EH (cell line): ENCODE measurements at regions not wholly inside any gene's neighbourhood (a gene's known extent, or its start where the extent isn't known, plus 50 kb on each side); places are given as distances from the start of the nearest gene placed in this dataset.
"Not testable (repeated sequence)": the region's sequence is repeated elsewhere in the genome, so short reads cannot be mapped to it uniquely, and the experiment has no call there.

ENCODE experiments used
- DNase-seq: peaks from one replicate; pipeline ENCODE4 v3.0.0-alpha.2; 2015; ENCODE audit warnings: low read depth

GRCh38 chr6:16039892-16040627 lies 88.8 kb upstream of the MYLIP start:
- DNase-seq: not testable (repeated sequence)

GRCh38 chr6:16038938-16039337 lies 89.9 kb upstream of the MYLIP start:
- DNase-seq: no peak

- no peak for DNase-seq
Measured at GRCh38 chr6:16035488-16036080, 93.3 kb upstream of the MYLIP start.

GRCh38 chr6:16033214-16033613 lies 95.7 kb upstream of the MYLIP start:
- no peak for DNase-seq

- no peak for DNase-seq
Measured at GRCh38 chr6:16031278-16031981, 97.5 kb upstream of the MYLIP start.

GRCh38 chr6:16028966-16029365 lies 99.9 kb upstream of the MYLIP start:
- no peak for DNase-seq

- no peak for DNase-seq
Measured at GRCh38 chr6:16020259-16020658, 108.6 kb upstream of the MYLIP start.

- DNase-seq: no peak
Measured at GRCh38 chr6:16019462-16019861, 109.4 kb upstream of the MYLIP start.

GRCh38 chr6:16018626-16019025 lies 110.3 kb upstream of the MYLIP start:
- no peak for DNase-seq

- not testable (repeated sequence) for DNase-seq
Measured at GRCh38 chr6:16014325-16014724, 114.6 kb upstream of the MYLIP start.

GRCh38 chr6:16007146-16007545 lies 121.7 kb upstream of the MYLIP start:
- DNase-seq: no peak

- no peak for DNase-seq
Measured at GRCh38 chr6:16006681-16007080, 122.2 kb upstream of the MYLIP start.

- no peak for DNase-seq
Measured at GRCh38 chr6:16004934-16005679, 123.8 kb upstream of the MYLIP start.

- DNase-seq: no peak
Measured at GRCh38 chr6:16003197-16003491, 125.7 kb upstream of the MYLIP start.

- no peak for DNase-seq
Measured at GRCh38 chr6:16002332-16003196, 126.3 kb upstream of the MYLIP start.

- DNase-seq: no peak
Measured at GRCh38 chr6:16001158-16001557, 127.7 kb upstream of the MYLIP start.

GRCh38 chr6:15999201-15999600 lies 129.7 kb upstream of the MYLIP start:
- no peak for DNase-seq

GRCh38 chr6:15997586-15998388 lies 131.1 kb upstream of the MYLIP start:
- no peak for DNase-seq

GRCh38 chr6:15996030-15996429 lies 132.9 kb upstream of the MYLIP start:
- DNase-seq: peak; percentile 4

GRCh38 chr6:15995493-15995892 lies 133.4 kb upstream of the MYLIP start:
- no peak for DNase-seq
